Central memory CD8-positive, alpha-beta T cell (primary cell): ENCODE measurements at regions not wholly inside any gene's neighbourhood (a gene's known extent, or its start where the extent isn't known, plus 50 kb on each side); places are given as distances from the start of the nearest gene placed in this dataset.

Source experiments
- ATAC-seq: fragments of 150-1000 bp; cut with Tn5 transposase; replicated peaks from 2 replicates; pipeline ENCODE4 v1.10.0; 2022; ENCODE audit warnings: mild to moderate bottlenecking, moderate FRiP score, moderate number of reproducible peaks; ENCODE audit not compliant: poor library complexity, severe bottlenecking; ENCODE audit errors: extremely low read depth
- DNase-seq, 2 donors: peaks; one replicate each; pipeline ENCODE4 v3.0.0; 2021; ENCODE audit warnings: low spot score in 2 of 2
- H3K27ac Mint-ChIP-seq: one replicate; pipeline ENCODE4 v1.8.0; 2022; ENCODE audit warnings: low read depth, mild to moderate bottlenecking, moderate library complexity, mixed read lengths
- H3K27me3 Mint-ChIP-seq: one replicate; pipeline ENCODE4 v1.8.0; 2022; ENCODE audit warnings: mixed read lengths
- H3K36me3 Mint-ChIP-seq: one replicate; pipeline ENCODE4 v1.8.0; 2022; ENCODE audit warnings: mild to moderate bottlenecking, moderate library complexity, mixed read lengths; ENCODE audit not compliant: insufficient read depth
- H3K4me1 Mint-ChIP-seq: one replicate; pipeline ENCODE4 v1.8.0; 2022; ENCODE audit warnings: mixed read lengths
- H3K4me3 Mint-ChIP-seq: one replicate; pipeline ENCODE4 v1.8.0; 2022; ENCODE audit warnings: mild to moderate bottlenecking, moderate library complexity, mixed read lengths
- H3K9me3 Mint-ChIP-seq: one replicate; pipeline ENCODE4 v1.8.0; 2022; ENCODE audit warnings: mixed read lengths

DNA sequence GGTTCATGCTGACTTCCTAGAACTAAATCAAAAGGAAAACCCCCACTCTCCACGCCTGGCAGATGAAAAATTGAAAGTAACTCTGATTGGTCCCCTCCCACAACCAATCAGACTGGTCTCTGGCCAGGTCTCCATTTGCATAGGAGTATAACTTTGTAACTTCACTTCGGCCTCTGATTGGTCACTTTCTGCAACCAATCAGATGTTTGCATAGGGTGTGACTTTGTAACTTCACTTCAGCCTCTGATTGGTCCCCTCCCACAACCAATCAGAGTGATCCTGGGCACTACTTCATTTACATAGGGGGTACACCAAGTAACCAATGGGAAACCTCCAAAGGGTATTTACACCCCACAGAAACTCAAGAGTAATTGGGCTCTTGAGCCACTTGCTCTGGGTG is 306.6 kb upstream of the PFKP start:
- Mint-ChIP-seq H3K27me3 (peaks cover 26% of the 10 kb centered on the region), H3K4me1 (no peaks in the 10 kb centered on the region), H3K36me3 (peaks cover 1% of the 10 kb centered on the region), H3K9me3 (peaks cover 33% of the 10 kb centered on the region), H3K4me3 (no peak overlapping the region), H3K27ac (no peak overlapping the region)
- no peak for ATAC-seq
- DNase-seq, result no peak

- H3K27ac Mint-ChIP-seq, result no peak overlapping the region
- H3K27me3 Mint-ChIP-seq, result peaks cover 22% of the 10 kb centered on the region
- ATAC-seq (no peak), DNase-seq (no peak)
- no peak overlapping the region for H3K4me3 Mint-ChIP-seq
- H3K36me3 Mint-ChIP-seq, result peaks cover 1% of the 10 kb centered on the region
- H3K9me3 Mint-ChIP-seq, result peaks cover 27% of the 10 kb centered on the region
- H3K4me1 Mint-ChIP-seq, result no peaks in the 10 kb centered on the region
Observed at GRCh38 chr10:2759233-2759632, 308.1 kb upstream of the PFKP start.

GRCh38 chr10:2754943-2755342 is 312.4 kb upstream of the PFKP start:
- no peak for ATAC-seq
- Mint-ChIP-seq H3K27ac (no peak overlapping the region), H3K36me3 (no peaks in the 10 kb centered on the region), H3K9me3 (peaks cover 5% of the 10 kb centered on the region), H3K4me3 (no peak overlapping the region), H3K27me3 (no peaks in the 10 kb centered on the region), H3K4me1 (no peaks in the 10 kb centered on the region)
- DNase-seq, result no peak

DNA sequence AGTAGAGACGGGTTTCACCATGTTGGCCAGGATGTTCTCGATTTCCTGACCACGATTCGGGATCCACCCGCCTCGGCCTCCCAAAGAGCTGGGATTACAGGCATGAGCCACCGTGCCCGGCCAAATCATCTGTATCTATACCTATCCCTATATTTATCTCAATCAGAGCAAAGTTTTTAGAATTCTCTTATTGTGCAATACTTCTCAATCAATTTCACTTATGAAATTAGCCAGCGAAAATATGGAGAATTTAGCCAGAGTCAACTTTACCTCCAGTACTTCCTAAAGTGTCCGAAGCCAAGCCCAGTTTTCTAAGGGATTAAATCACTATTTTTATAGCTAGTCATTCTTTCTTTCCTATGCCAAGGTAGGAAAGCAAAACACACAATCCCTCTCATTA is 319.1 kb upstream of the PFKP start:
- H3K4me1 Mint-ChIP-seq, result no peaks in the 10 kb centered on the region
- peaks cover 29% of the 10 kb centered on the region for H3K27me3 Mint-ChIP-seq
- H3K9me3 Mint-ChIP-seq, result no peaks in the 10 kb centered on the region
- H3K36me3 Mint-ChIP-seq, result peaks cover 1% of the 10 kb centered on the region
- no peak overlapping the region for H3K27ac Mint-ChIP-seq
- ATAC-seq (no peak), DNase-seq (no peak)
- no peak overlapping the region for H3K4me3 Mint-ChIP-seq

DNA sequence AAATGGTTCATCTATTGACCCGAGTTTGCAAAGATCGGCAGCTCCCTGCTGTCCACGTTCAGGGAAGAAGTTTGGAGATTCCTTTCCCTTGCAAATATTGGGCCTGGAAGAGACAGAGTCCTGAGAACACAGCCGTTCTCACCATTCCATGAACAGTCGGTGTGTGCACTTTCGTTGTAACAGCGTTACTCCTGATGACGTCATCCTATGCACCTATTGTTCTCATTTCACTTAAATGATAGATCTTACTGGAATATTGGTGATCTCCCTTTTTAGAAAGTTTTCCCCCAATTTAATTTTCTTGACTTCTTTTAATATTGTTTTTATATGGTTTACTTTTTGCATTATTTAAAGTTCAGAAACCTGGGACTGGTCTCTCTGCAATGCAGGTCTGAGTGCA is 320.7 kb upstream of the PFKP start:
- H3K27me3 Mint-ChIP-seq, result peaks cover 29% of the 10 kb centered on the region
- peaks cover 1% of the 10 kb centered on the region for H3K36me3 Mint-ChIP-seq
- DNase-seq, result no peak
- ATAC-seq, result no peak
- H3K9me3 Mint-ChIP-seq, result no peaks in the 10 kb centered on the region
- H3K4me3 Mint-ChIP-seq, result no peak overlapping the region
- no peak overlapping the region for H3K27ac Mint-ChIP-seq
- no peaks in the 10 kb centered on the region for H3K4me1 Mint-ChIP-seq

GRCh38 chr10:2745666-2746065 is 321.7 kb upstream of the PFKP start:
- Mint-ChIP-seq H3K4me3 (no peak overlapping the region), H3K4me1 (no peaks in the 10 kb centered on the region), H3K27ac (no peak overlapping the region), H3K36me3 (peaks cover 1% of the 10 kb centered on the region), H3K9me3 (no peaks in the 10 kb centered on the region), H3K27me3 (peaks cover 29% of the 10 kb centered on the region)
- no peak for DNase-seq
- ATAC-seq, result no peak

GRCh38 chr10:2744547-2745200 is 322.7 kb upstream of the PFKP start:
- no peaks in the 10 kb centered on the region for H3K9me3 Mint-ChIP-seq
- no peak for ATAC-seq
- H3K27ac Mint-ChIP-seq, result no peak overlapping the region

DNA sequence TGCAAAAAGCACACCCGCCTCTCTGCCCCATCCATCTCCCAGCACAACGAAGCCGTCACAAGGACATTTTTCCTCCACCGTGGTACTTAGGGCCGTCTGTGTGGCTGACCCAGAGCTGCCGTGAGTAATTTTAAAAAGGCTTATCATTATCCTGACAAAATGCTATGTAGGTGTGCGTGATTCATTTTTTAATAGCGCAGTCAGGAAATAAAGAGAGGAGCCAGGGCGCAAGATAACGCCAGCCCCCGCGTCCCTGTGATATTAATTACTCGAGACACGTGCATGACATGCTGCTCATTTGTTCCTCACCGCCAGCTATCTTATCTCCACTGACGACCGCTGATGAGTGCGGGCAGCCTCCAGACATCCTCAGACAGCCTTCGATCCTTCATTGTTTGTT is 332.7 kb upstream of the PFKP start:
- Mint-ChIP-seq H3K27ac (no peak overlapping the region), H3K36me3 (no peaks in the 10 kb centered on the region), H3K9me3 (peaks cover 21% of the 10 kb centered on the region), H3K4me1 (no peaks in the 10 kb centered on the region), H3K4me3 (no peak overlapping the region), H3K27me3 (no peaks in the 10 kb centered on the region)
- DNase-seq (no peak), ATAC-seq (no peak)

More at GRCh38 chr10:2744547-2745200, 322.7 kb upstream of the PFKP start:
- Mint-ChIP-seq H3K27me3 (peaks cover 29% of the 10 kb centered on the region), H3K36me3 (peaks cover 1% of the 10 kb centered on the region), H3K4me1 (no peaks in the 10 kb centered on the region), H3K4me3 (no peak overlapping the region)
- no peak for DNase-seq

DNA sequence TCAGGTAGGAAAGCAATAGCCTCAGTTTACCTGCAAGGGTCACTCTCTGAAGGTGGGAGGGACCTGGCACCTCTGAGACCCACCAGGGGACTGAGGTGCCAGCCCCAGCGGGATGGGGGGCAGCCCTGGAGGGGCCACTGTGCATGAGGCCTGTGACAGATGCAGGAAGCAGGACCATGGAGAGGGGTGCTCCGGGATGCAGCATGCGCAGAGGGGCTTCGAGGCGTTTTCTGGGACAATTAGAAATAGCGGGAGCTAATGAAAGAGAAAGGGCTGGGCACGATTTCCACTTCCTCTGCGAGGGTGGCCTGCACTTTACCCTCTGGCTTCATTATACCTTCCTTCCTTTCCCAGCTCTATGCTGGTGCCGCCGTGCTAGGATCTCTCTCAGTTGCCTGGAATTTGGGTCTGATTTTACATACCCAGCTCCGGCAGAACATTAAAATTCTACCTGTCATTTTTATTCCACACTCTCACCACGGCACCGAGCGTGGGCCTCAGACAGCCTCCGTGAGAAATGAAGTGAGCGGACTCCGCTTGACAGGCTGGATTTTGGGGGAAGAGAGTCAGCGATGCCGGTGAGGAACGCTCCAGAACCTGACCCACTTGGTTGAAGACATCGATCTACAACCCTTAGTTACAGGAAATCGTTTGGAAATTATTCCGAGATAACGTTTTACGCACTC is 333.9 kb upstream of the PFKP start:
- H3K4me1 Mint-ChIP-seq, result no peaks in the 10 kb centered on the region
- no peak for DNase-seq
- no peak overlapping the region for H3K4me3 Mint-ChIP-seq
- peaks cover 21% of the 10 kb centered on the region for H3K9me3 Mint-ChIP-seq
- H3K27me3 Mint-ChIP-seq, result no peaks in the 10 kb centered on the region
- H3K36me3 Mint-ChIP-seq, result no peaks in the 10 kb centered on the region
- no peak overlapping the region for H3K27ac Mint-ChIP-seq
- no peak for ATAC-seq

DNA sequence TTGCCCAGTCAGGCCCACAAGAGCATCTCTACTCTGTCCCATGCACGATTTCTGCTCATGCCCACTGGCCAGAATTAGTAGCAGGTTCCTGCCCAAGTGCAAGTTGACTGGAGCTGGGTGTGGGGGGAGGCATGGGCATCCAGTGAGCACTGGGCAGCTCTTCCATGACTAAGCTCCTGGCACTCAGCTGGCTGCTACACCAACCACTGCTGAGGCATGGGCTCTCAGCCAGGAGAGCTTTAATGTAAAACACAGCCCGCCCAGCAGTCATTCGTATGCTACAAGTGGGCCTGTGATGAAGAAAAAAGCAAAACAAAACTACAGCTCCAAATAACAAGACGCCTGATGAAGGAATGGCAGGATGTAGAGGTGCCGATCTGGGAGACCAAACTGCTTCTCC is 335.4 kb upstream of the PFKP start:
- Mint-ChIP-seq H3K36me3 (no peaks in the 10 kb centered on the region), H3K4me1 (no peaks in the 10 kb centered on the region), H3K27me3 (no peaks in the 10 kb centered on the region), H3K4me3 (no peak overlapping the region), H3K27ac (no peak overlapping the region), H3K9me3 (peaks cover 21% of the 10 kb centered on the region)
- DNase-seq (no peak), ATAC-seq (no peak)

- ATAC-seq (no peak), DNase-seq (no peak)
- Mint-ChIP-seq H3K36me3 (no peaks in the 10 kb centered on the region), H3K4me1 (no peaks in the 10 kb centered on the region), H3K27ac (no peak overlapping the region), H3K4me3 (no peak overlapping the region), H3K9me3 (peaks cover 15% of the 10 kb centered on the region), H3K27me3 (no peaks in the 10 kb centered on the region)
Observed at GRCh38 chr10:2729197-2729596, 338.2 kb upstream of the PFKP start.

GRCh38 chr10:2728087-2728486 is 339.3 kb upstream of the PFKP start:
- ATAC-seq (no peak), DNase-seq (no peak)
- H3K4me1 Mint-ChIP-seq, result no peaks in the 10 kb centered on the region
- H3K27me3 Mint-ChIP-seq, result no peaks in the 10 kb centered on the region
- no peak overlapping the region for H3K4me3 Mint-ChIP-seq
- H3K27ac Mint-ChIP-seq, result no peak overlapping the region
- peaks cover 15% of the 10 kb centered on the region for H3K9me3 Mint-ChIP-seq
- H3K36me3 Mint-ChIP-seq, result no peaks in the 10 kb centered on the region

GRCh38 chr10:2716596-2716995 is 350.8 kb upstream of the PFKP start:
- peaks cover 5% of the 10 kb centered on the region for H3K9me3 Mint-ChIP-seq
- ATAC-seq, result no peak
- H3K27ac Mint-ChIP-seq, result no peak overlapping the region
- H3K4me1 Mint-ChIP-seq, result no peaks in the 10 kb centered on the region
- DNase-seq, result no peak
- H3K4me3 Mint-ChIP-seq, result no peak overlapping the region
- H3K36me3 Mint-ChIP-seq, result peaks cover 1% of the 10 kb centered on the region
- H3K27me3 Mint-ChIP-seq, result no peaks in the 10 kb centered on the region
